ENCODE measurements at regions not wholly inside any gene's neighbourhood (a gene's known extent, or its start where the extent isn't known, plus 50 kb on each side); places are given as distances from the start of the nearest gene placed in this dataset.
"Not testable (repeated sequence)": the region's sequence is repeated elsewhere in the genome, so short reads cannot be mapped to it uniquely, and the experiment has no call there.

DNA sequence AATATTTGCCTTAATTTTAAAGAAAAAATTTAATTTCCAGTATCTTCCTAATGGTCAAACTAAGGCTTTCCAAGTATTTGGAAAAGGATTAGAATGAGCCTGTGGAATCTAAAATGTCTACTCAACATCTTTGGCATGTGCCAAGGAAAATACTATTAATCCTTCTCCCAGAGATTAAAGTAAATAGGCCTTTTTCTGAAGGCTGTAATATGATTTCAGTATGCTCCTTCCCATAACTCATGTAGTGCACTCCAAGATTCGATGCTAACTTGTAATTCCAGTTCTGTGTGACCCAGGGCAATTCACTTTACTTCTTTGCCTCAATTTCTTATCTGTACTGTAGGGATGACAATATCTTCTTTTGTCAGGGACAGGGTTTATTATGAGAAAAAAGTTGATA lies 196.9 kb downstream of the ZIC5 start:
- no peak for DNase-seq (ENCODE audit: low read depth)

DNA sequence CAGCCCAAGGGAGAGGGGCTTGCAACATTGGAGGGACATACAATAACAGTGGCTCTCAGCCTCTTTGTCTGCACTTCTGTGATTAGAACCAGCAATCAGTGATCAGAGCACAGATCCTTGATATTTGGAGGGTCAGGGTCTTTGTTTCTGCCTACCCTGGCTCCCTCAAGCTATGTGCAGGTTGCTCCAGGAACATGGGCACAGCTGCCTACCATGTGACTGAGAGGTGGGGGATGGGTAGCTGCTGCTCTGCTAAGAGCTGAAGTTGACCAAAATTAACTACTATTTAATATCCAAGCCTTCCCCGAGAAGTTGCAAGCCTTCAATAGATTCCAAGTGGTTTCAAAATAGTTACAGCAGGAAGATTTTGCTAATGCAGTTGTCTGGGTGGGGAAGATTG lies 202.6 kb downstream of the ZIC5 start:
- no peak for DNase-seq (ENCODE audit: low read depth)

DNA sequence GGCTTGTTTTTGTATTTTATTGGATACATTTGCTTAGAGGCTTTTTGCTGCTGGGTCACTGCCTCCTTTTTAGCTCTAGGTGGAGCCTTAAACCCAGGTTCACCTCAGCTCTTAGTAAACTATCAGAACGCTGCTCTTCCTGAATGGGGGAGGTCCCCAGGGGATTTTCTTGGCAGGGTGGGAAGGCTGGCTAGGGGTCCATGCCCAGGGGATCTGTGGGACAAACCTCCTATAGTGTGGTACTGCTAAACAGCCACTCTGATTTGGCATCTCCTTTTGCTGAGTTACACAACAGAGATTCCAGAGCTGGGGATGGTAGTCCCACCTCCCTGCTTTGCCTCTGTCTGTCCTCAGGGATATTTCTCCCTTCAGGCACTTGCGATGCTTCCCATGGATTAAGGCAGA lies 204.9 kb downstream of the ZIC5 start:
- DNase-seq (ENCODE audit: low read depth) = no peak

DNA sequence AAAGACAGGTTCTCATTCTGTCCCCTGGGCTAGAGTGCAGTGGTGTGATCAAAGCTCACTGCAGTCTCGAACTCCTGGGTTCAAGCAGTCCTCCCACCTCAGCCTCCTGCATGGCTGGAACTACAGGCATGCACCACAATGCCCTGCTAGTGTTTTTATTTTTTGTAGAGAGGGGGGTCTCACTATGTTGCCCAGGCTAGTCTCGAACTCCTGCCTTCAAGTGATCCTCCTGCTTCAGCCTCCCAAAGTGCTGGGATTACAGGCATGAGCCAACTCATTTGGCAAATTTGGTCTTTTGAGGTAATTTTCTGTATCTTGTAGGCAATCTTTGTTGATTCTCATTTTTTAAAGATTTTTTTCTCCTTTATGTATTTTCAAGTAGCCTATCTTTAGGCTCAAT lies 205.7 kb downstream of the ZIC5 start:
- no peak for DNase-seq (ENCODE audit: low read depth)

DNA sequence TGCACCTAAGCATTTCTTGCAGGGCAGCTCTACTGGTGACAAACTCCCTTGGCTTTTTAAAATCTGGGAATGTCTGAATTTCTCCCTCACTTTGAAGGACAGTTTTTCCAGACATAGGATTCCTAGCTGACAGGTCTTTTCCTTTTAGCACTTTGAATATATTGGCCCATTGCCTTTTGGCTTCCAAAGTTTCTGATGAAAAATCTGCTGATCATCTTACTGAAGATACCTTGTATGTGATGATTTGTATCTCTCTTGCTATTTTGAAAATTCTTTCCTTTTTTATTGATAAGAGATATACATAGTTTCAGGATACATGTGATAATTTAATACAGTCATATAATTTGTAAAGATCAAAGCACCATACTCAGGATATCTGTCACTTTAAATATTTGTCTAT lies 211.1 kb downstream of the ZIC5 start:
- DNase-seq (ENCODE audit: low read depth) = no peak

DNA sequence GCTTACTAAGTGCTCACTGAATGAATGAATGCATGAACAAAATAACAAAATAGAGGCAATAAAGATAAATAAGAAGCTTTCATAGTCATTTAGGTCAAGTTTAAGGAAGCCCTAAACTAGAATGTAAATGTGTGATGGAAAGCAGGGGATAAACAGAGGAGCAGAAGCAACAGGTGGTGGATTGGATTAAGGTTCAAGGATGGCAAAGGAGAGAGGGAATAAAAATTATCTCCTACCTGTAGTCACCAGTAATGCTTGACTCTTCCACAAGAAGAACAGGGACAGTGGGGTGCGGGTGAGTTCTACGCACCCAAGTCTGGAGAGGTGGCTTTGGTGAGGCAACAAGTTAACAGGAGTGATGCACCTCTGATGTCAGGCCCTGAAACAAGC lies 212.4 kb downstream of the ZIC5 start:
- DNase-seq (ENCODE audit: low read depth) = no peak

DNA sequence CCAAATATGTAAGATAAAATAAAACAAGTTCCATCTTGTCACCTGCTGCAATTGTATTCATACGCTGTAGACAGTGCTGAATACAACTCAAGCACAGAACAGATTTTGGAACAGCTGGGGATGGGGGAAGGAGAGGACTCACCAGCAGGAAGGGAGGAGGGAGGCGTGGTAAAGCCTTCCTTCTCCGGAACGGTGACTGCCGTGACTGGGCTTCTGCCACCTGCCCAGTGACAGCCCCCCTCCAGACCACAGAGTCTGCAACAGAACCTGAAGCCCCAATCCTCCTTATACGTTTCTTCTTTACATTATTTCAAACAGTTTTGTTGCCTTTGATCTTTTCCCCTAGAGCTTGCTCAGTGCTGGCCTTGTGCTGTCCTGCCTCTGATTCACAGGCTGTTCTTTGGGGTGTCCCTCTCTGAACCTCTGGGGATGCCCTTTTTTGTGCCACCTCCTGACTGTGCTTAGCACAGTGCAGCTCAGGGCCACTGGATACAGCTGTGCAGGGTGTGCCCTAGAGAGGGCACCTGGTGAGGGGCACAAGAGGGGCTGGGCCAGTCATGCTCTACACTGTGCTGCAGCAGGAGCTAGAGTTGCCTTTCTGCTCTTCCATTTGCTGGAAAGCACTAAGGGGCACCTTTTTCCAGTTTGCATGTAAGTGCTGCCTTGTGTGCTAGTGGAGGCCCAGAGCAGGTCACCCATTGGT lies 213.0 kb downstream of the ZIC5 start:
- no peak for DNase-seq (ENCODE audit: low read depth)

DNA sequence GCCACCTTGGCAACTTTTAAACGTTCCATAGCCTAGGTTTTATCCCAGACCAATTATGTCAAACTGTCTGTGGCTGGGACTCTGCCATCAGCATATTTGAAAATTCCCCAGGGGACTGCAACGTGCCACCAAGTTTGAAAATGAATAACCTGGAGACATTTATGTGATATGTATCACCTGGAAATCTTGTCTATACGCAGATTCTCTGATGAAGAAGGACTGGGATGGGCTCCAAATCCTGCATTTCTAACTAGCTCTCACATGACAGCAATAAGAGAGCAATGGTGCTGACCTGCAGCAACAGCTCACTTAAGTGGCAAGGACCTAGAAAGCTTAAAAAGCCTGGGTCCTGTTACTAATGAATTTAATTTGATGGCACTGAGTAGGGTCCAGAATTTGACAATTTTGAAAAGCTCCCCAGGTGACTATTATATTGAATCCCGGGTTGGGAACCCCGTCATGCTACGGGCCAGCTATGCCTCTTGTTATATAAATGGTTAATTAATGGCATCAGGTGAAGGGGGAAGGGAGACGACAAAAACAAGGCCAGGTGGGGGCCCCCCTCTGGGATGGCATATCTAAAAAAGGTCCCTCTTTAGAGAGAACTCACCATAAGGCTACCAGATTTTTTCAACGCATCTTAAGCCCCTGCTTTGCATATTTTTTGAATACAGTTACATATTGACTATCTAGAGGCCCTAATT lies 213.7 kb downstream of the ZIC5 start:
- no peak for DNase-seq (ENCODE audit: low read depth)

DNA sequence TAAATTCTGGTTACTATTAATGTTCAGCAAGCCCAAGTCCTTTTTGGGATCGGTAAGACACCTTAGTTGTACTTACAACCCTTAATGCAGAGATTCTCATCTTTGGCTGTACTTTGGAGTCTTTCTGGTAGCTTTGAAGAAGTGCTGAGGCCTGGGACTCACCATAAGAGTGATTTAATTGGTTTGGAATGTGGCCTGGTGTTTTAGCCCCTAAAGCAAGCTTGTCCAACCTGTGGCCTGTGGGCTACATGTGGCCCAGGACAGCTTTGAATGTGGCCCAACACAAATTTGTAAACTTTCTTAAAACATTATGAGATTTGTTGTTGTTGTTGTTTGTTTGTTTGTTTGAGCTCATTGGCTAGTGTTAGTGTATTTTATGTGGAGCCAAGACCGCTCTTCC lies 215.3 kb downstream of the ZIC5 start:
- DNase-seq (ENCODE audit: low read depth) = no peak

DNA sequence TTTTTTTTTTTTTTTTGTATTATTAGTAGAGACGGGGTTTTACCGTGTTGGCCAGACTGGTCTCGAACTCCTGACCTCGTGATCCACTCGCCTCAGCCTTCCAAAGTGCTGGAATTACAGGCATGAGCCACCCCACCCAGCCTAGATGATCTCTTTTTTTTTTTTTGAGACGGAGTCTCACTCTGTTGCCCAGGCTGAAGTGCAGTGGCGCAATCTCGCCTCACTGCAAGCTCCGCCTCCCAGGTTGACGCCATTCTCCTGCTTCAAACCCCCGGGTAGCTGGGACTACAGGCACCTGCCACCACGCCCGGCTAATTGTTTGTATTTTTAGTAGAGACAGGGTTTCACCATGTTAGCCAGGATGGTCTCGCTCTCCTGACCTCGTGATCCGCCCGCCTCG lies 216.8 kb downstream of the ZIC5 start:
- not testable (repeated sequence) for DNase-seq (ENCODE audit: low read depth)

DNA sequence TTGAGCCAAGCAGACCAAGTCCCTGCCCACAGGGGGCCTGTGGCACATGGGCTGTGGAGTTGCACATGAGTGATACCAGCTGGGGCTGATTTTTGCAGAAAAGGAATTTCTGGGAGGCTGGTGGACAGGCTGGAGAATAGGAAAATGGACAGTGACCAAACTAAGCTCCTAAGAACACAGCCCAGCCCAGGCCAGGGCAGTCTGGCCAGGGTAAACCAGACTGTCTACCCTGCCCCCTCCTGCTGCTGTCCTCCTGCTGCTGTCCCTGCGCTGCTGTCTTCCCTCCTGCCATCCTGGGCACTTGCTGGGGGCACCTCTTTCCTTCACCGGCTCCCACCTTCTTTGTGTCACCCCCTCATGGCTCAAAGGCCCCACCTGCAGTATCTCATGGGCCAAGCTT lies 219.2 kb downstream of the ZIC5 start:
- no peak for DNase-seq (ENCODE audit: low read depth)

DNA sequence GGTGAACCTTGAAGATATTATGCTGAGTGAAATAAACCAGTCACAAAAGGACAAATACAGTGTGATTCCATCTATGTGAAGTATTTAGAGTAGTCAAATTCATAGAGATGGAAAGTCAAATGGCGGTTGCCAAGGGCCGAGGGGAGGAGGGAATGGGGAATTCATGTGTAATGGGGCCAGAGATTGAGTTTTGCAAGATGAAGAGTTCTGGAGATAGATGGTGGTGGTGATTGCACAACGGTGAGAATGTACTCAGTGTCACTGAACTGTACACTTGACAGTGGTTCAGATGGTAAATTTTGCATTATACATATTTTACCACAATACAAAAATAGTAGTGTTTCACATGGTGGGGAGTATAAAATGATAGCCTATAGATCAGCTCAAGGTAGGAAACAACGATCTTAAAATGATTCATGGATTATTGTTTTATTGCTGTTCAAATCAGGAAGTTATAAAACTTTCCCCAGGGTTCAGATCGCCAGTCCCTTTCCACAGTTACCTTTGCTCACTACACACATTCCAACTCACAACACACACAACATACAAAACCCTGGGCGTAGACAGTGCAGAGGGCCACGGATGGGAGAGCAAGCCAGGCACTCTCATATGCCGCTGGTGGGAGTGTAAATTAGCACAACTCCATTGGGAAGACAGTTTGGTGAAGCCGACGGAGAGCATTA lies 219.9 kb downstream of the ZIC5 start:
- DNase-seq (ENCODE audit: low read depth) = no peak

DNA sequence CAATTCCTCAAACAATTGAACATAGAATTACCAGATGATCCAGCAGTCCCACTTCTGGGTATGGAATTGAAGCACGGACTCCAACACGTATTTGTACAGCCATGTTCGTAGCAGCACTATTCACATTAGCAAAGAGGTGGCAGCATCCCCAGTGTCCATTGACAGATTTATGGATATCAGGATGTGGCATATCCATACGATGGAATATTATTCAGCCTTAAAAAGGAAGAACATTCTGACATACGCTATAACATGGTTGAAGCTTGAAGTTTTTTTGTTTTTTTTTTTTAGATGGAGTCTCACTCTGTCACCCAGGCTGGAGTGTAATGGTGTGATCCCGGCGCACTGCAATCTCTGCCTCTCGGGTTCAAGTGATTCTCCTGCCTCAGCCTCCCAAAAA lies 220.6 kb downstream of the ZIC5 start:
- DNase-seq (ENCODE audit: low read depth) = no peak

DNA sequence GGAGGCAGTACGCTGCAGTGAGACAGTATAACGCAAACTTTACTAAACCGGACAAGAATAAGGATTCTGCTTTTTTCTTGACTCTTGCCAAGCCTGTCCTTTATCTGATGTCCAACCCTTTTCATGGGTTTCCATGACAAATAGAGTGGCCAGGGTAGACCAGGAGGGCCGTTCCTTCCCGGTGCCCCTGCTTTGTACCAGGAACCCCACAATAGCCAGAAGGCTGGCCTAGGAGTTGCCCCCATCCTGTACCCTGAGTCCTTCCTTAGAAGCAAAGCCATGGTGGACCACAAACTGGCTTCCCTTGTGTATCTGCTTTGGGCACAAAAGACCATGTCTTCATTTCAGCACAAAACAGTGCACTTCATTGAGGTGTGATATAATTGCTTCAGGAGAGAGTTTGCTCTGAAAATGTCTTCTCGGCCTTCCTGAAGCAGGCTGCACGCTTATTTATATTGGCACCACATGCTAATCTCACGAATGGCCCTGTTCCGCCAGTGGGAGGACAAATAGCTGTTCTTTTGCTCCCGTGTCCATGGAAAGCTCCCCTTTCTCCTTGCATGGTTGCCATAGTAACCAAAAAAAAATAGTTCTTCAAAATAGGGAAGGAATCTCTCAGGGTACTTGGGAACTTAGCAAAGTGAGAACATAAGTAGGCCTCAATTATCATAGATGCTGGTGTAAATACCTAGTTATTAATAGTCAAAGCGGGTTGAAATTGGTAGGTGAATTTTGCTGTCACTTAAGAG lies 222.1 kb downstream of the ZIC5 start:
- DNase-seq (ENCODE audit: low read depth) = no peak

DNA sequence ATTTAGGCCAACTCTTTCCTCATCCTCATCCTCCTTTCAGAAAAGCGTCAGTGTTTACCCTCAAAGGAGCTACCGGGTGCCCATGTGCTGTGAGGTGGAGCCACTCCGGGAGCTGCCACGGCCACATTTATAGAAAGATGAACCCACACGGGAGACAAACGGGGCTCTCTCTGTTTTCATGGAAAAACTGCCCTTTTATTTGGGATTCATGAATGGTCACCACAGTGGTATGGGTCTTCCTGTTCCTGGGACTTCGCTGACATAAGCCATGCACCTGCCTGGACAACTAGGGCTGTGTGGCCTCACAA lies 224.2 kb downstream of the ZIC5 start:
- no peak for DNase-seq (ENCODE audit: low read depth)

DNA sequence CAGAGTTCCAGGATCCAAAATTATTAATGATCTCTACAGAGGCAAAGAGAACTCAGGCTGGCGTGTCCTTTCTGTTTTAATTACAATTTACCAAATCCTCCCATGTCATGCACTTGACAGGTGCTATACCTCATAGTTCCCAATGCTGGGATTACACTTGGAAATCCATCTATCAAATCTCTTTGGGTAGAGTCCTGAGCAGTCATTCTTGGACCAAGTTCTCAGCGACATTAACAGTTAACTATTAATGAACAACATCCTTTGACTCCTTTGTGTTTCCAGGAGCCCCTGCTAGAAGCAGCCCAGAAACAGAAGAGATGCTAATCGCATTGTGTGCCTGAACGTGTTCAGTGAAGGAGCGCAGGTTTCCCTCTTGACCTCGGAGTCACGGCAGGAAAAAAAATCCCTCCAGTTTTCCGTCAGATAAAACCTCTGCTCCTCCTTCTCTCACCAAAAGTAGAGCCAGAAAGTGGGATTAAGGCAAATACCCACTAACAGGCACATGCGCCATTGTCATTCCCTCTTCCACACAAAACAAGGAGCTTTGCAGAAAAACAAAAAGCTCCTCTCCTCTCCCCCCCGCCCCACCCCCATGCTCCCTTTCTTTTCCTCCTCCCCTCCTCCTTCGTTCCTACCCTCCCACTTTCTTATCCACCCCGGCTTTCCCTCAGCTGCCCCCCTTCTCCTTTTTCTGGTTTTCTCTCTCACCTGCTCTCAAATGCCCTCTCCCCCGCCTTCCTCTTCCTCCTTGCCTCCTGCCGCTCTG lies 224.7 kb downstream of the ZIC5 start:
- DNase-seq (ENCODE audit: low read depth) = no peak

DNA sequence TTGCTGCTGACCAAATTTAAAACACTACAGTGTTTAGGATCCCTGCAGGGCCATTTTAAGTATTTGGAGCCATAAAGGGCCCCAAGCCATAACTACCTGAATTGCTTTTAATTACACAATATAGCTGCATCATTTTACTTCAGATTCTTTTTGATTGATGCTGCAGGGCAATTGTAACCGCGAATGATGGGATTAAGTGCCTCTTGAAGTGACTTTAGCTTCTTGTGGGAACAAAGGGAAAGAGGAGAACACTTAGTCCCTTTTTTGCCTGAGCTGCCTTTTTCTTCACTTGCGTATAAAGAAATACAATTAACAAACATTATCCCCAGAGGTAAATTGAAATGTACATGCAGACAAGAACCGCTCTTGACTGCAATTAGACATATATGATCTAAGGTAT lies 228.5 kb downstream of the ZIC5 start:
- no peak for DNase-seq (ENCODE audit: low read depth)

DNA sequence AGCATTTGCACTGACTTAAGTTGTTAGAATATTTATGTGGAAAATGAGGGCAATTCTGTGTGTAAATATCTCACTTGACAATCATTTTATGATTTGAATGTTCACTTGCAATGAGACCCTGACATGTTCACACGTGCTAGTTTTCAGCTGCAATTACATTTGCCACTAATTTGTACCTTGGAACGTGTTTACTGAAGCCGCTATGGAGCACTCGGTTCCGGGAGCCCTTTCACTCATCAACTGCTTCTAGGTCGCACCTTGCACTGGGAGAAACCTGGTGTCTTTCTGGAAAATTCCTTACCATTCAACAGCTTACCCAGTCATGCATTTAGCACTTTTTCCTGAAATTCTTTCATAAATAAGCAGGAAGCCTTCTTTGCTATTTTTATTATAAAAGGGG lies 229.6 kb downstream of the ZIC5 start:
- no peak for DNase-seq (ENCODE audit: low read depth)

DNA sequence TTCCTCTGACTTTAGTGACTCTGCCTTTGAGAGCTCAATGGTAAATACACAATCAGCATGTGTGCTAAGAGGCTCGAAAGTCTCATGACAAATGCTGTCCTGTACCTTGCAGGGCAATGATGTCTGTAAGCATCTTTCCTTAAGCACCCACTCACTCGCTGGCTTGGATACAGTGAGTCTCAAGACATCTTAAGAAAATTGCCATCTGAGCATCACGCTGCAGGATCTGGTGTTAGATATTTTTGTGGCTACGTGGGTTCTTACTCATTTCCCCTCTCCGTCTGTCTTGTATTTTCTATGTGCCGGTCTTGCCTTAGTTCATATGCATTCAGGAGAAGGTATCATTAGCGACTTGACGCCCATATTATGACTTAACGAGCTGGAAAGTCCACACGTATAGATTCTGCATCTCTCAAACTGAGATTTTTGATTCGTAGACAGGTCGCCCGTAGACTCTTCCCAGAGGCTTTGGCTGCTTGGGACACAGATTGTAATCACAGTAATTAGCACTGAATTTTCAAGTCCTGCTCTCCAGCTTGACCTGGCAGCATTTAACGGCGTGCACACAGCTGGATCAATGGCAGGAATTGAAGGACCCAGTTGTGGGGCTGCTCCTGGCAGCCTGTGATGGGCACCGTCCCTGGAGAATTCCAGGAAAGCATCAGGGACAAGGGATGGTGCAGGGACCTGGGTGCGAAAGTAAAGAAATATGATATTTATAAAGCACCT lies 231.2 kb downstream of the ZIC5 start:
- no peak for DNase-seq (ENCODE audit: low read depth)

DNA sequence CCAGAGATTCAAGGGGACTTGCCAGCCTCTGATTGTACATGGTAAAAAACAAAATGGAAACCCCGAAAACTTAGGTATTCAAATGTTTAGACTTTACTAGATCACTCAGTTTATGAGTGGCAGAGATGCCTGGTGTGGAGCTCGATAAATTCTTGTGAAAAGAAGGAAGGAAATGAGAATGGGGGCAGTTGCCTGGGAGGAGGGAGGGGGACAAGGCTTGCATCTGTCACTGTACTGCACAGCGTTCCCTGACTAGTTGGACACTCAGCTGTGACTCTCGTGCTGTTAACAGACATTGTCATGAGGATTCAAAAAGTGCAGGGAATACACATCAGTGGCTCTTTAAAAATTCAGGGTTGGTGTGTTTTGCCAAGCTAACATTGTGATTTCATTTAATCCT lies 232.9 kb downstream of the ZIC5 start:
- no peak for DNase-seq (ENCODE audit: low read depth)

DNA sequence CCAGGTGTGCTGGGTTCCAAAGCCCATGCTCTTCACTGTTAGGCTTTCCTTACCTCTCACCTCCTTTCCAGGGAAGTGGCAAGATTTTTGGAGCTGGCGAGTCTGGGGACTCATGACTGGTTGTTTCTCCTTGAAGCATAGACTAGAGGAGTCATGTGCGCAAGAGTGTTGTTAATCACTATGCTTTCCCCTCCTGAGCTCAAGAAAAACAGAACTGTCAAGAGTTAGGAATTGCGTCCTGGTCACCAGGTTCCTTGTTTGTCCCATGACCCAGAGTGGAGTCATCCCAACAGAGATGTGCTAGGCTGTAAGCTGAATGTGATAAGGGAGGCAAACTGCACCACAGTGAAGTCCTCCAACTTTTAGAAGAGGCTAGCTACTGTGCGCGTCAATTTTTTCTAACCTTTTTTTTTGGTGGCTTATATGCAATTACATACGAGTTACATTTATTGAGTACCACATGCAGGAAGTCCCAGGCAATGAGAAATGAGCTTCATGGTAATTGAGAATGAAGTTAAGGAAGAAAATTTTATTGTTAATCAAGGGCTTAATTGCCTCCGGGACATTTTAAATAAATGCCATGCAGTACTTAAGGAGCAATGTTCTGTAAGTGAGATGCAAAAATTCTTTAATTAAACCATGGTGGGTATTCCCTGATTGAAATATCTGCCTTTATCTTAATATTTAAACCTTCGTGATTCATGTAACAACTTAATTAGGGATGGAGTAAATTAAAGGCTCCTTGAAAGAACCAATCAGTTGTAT lies 233.9 kb downstream of the ZIC5 start:
- DNase-seq (ENCODE audit: low read depth) = no peak

Data from stimulated activated CD8-positive, alpha-beta memory T cell treated with anti-CD3 and anti-CD28 coated beads, Interleukin-12 subunit alpha, Interleukin-12 subunit beta, amount 100 ng/mL, for 1 hour (primary cell).